HepG2 (cell line): ENCODE measurements at regions not wholly inside any gene's neighbourhood (a gene's known extent, or its start where the extent isn't known, plus 50 kb on each side); places are given as distances from the start of the nearest gene placed in this dataset.

Experiments used
- FIP1L1 ChIP-seq: fragments of 200-400 bp; formaldehyde crosslinking; IDR thresholded peaks from 2 replicates; pipeline ENCODE4 v1.6.1; 2018; ENCODE audit warnings: low read depth, mild to moderate bottlenecking, low read length, moderate library complexity, borderline replicate concordance; ENCODE audit not compliant: insufficient read depth
- MAFK ChIP-seq, 2 experiments: IDR thresholded peaks in 1 of 2; conservative IDR thresholded peaks in 1 of 2; 2 replicates each; pipeline ENCODE4 v1.6.1; 2011; ENCODE audit warnings: improper control_type of control experiment in 2 of 2, low read length in 2 of 2
- ZNF496 ChIP-seq: sonication (generic); formaldehyde crosslinking; IDR thresholded peaks from 2 replicates; pipeline ENCODE4 v1.8.1; 2023; ENCODE audit warnings: mild to moderate bottlenecking, moderate library complexity, missing genetic modification reagents; ENCODE audit not compliant: insufficient replicate concordance
- ZNF619 ChIP-seq: sonication (generic); formaldehyde crosslinking; IDR thresholded peaks from 2 replicates; pipeline ENCODE4 v1.4.0; 2020; ENCODE audit warnings: mild to moderate bottlenecking, missing genetic modification reagents
- ZNF766 ChIP-seq: sonication (generic); formaldehyde crosslinking; IDR thresholded peaks from 2 replicates; pipeline ENCODE4 v1.5.0; 2020; ENCODE audit warnings: missing genetic modification reagents, borderline replicate concordance
- ZNF768 ChIP-seq: sonication (generic); formaldehyde crosslinking; IDR thresholded peaks from 2 replicates; pipeline ENCODE4 v1.4.0; 2020; ENCODE audit warnings: missing genetic modification reagents
- TF ChIP-seq, protein P1 (sequence below), 2 experiments: fragments of 450-650 bp in 1 of 2; sonication (generic) in 1 of 2; formaldehyde crosslinking in 1 of 2; IDR thresholded peaks; 2 replicates each; pipeline versions ENCODE4 v1.6.1 to v1.8.0; 2016 to 2022; ENCODE audit warnings: antibody characterized with exemption in 1 of 2, mild to moderate bottlenecking in 1 of 2, missing genetic modification reagents in 1 of 2

DNA sequence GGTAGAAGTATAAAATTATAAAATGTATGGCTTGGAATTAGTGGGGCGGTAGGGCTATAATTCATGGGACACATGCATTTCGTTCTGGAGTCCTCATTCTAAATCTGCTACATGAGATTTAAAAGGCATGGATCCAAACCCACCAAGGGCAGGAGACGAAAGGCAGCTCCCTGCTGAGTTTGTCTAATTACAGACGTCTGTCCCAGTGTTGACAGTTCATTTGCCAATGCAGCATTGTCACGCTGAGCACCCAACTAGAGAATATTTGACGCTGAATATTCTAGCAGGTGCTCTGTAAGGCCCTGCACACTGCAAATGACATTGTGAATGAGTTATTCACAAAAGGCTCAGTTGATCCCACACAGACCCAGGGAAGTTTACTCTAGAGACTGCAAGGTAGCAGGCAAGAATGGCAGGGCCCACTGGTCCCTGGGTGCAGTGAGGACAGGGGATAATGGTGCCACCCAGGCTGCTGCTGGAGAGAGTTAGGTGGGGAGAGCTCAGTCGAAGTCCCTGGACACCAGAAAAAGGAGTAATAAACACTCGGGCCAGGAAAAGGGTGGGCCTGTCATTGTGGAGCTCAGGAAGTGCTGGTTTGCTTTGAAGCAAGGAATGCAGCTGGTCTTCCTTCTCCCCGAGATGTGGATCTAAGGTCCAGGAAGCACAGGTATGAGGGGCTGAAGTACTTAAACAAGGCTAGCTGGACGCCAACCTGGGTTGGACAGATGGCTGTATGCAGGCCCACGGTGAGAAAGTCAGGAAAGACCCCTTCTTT, 75.0 kb upstream of the JCAD start:
- TF ChIP-seq ZNF766 (CRISPR knock-in tag) (no peak), ZNF768 (CRISPR knock-in tag) (no peak), MAFK (conservative IDR thresholded peaks at IDR 0.05 in 1 of 2, IDR thresholded peaks at IDR 0.05 in 1 of 2; ENCODE audit: low read length in 2 of 2) (no peak), ZNF496 (CRISPR knock-in tag) (no peak), ZNF619 (CRISPR knock-in tag) (no peak), FIP1L1 (no peak)
- TF ChIP-seq, protein P1, sequence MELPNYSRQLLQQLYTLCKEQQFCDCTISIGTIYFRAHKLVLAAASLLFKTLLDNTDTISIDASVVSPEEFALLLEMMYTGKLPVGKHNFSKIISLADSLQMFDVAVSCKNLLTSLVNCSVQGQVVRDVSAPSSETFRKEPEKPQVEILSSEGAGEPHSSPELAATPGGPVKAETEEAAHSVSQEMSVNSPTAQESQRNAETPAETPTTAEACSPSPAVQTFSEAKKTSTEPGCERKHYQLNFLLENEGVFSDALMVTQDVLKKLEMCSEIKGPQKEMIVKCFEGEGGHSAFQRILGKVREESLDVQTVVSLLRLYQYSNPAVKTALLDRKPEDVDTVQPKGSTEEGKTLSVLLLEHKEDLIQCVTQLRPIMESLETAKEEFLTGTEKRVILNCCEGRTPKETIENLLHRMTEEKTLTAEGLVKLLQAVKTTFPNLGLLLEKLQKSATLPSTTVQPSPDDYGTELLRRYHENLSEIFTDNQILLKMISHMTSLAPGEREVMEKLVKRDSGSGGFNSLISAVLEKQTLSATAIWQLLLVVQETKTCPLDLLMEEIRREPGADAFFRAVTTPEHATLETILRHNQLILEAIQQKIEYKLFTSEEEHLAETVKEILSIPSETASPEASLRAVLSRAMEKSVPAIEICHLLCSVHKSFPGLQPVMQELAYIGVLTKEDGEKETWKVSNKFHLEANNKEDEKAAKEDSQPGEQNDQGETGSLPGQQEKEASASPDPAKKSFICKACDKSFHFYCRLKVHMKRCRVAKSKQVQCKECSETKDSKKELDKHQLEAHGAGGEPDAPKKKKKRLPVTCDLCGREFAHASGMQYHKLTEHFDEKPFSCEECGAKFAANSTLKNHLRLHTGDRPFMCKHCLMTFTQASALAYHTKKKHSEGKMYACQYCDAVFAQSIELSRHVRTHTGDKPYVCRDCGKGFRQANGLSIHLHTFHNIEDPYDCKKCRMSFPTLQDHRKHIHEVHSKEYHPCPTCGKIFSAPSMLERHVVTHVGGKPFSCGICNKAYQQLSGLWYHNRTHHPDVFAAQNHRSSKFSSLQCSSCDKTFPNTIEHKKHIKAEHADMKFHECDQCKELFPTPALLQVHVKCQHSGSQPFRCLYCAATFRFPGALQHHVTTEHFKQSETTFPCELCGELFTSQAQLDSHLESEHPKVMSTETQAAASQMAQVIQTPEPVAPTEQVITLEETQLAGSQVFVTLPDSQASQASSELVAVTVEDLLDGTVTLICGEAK (IDR thresholded peaks at IDR 0.05), result no peak
- TF ChIP-seq, protein P1 (CRISPR knock-in tag; IDR thresholded peaks at IDR 0.05), result no peak
